Sigmoid colon (tissue), 6 donors: ENCODE measurements at regions not wholly inside any gene's neighbourhood (a gene's known extent, or its start where the extent isn't known, plus 50 kb on each side); places are given as distances from the start of the nearest gene placed in this dataset.
"Not testable (repeated sequence)": the region's sequence is repeated elsewhere in the genome, so short reads cannot be mapped to it uniquely, and the experiment has no call there.

Experiments used
- DNase-seq: peaks from one replicate; pipeline ENCODE4 v3.0.0-alpha.2; 2019
- H3K27ac ChIP-seq, 4 donors: fragments of 200-600 bp; sonication (generic); one replicate each; pipeline ENCODE4 v1.5.1; 2016 to 2019; ENCODE audit warnings: mild to moderate bottlenecking in 1 of 4
- H3K27me3 ChIP-seq, 3 donors: fragments of 200-600 bp; sonication (generic); one replicate each; pipeline ENCODE4 v1.5.1; 2019; ENCODE audit warnings: mild to moderate bottlenecking in 1 of 3
- H3K36me3 ChIP-seq, 4 donors: fragments of 200-600 bp; sonication (generic); one replicate each; pipeline ENCODE4 v1.5.1; 2016 to 2019
- H3K4me1 ChIP-seq, 4 donors: fragments of 200-600 bp; sonication (generic); one replicate each; pipeline ENCODE4 v1.5.1; 2017 to 2019
- H3K4me3 ChIP-seq, 4 donors: fragments of 200-600 bp; sonication (generic); one replicate each; pipeline ENCODE4 v1.5.1; 2017 to 2019; ENCODE audit warnings: mild to moderate bottlenecking in 2 of 4, moderate library complexity in 1 of 4
- H3K9me3 ChIP-seq, 4 donors: fragments of 200-600 bp in 3 of 4; sonication (generic) in 3 of 4; one replicate each; pipeline versions ENCODE4 v1.5.1 to v1.6.1; 2013 to 2019
- EP300 ChIP-seq, 4 donors: sonication (generic); formaldehyde crosslinking; IDR thresholded peaks; one replicate each; pipeline ENCODE4 v1.6.1; 2017; ENCODE audit warnings: antibody characterized with exemption in 4 of 4
- POLR2A ChIP-seq, 2 donors: fragments of 450-650 bp; IDR thresholded peaks; one replicate each; pipeline ENCODE4 v1.6.1; 2016; ENCODE audit warnings: antibody characterized with exemption in 2 of 2, mild to moderate bottlenecking in 2 of 2, moderate library complexity in 2 of 2
- POLR2AphosphoS5 ChIP-seq, 4 donors: sonication (generic); formaldehyde crosslinking; IDR thresholded peaks; one replicate each; pipeline ENCODE4 v1.6.1; 2017; ENCODE audit warnings: antibody characterized with exemption in 4 of 4
- WGBS, 2 donors: extraction: QIAGEN DNeasy Blood & Tissue Kit; methylation state at CpG; one replicate each; pipeline ENCODE4 v1.1.7; 2013; 5-methylcytosine and 5-hydroxymethylcytosine counted together
- intact Hi-C: fragments of 100-400 bp; cut with DNase I; formaldehyde crosslinking; loops from one replicate; pipeline ENCODE4 v1.15.1; 2023
- TF ChIP-seq, protein P1 (sequence below), 4 experiments: fragments of 450-650 bp in 3 of 4; fragments of 200-600 bp in 1 of 4; IDR thresholded peaks; one replicate each; pipeline ENCODE4 v1.5.1; 2016 to 2019; ENCODE audit warnings: antibody characterized with exemption in 4 of 4, mild to moderate bottlenecking in 3 of 4, moderate library complexity in 2 of 4
- donor health status: healthy with polysubstance abuse.
- donor health status: healthy.

DNA sequence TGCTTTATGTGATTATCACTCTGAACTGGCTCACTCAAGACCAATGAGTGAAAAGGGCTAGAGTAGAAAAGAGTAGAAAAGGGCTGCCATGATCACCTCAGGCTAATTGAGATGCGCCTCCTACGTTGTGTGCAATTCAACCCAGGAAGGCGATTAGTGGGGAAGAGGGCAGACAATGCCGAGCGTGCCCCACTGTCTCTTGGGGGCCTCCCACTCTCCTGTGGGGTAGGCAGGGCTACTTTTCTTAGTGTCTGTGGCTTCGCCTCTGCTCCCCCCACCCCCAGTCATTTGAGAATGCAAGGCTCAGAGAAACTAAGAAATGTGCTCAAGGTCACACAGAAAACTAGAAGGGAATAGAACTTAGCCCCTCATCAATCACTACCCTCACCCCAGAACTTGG is 57.7 kb upstream of the RASD2 start:
- no peak for DNase-seq
- H3K9me3 ChIP-seq, result no peaks in the 10 kb centered on the region
- 91 to 93% methylated on average over 6 of the region's 6 CpGs for WGBS, 2 donors
- H3K27me3 ChIP-seq, result no peaks in the 10 kb centered on the region
- no peak overlapping the region for H3K4me3 ChIP-seq
- TF ChIP-seq POLR2A (IDR thresholded peaks at IDR 0.05) (no peak), EP300 (IDR thresholded peaks at IDR 0.05) (no peak), POLR2AphosphoS5 (IDR thresholded peaks at IDR 0.05) (no peak)
- TF ChIP-seq, protein P1, sequence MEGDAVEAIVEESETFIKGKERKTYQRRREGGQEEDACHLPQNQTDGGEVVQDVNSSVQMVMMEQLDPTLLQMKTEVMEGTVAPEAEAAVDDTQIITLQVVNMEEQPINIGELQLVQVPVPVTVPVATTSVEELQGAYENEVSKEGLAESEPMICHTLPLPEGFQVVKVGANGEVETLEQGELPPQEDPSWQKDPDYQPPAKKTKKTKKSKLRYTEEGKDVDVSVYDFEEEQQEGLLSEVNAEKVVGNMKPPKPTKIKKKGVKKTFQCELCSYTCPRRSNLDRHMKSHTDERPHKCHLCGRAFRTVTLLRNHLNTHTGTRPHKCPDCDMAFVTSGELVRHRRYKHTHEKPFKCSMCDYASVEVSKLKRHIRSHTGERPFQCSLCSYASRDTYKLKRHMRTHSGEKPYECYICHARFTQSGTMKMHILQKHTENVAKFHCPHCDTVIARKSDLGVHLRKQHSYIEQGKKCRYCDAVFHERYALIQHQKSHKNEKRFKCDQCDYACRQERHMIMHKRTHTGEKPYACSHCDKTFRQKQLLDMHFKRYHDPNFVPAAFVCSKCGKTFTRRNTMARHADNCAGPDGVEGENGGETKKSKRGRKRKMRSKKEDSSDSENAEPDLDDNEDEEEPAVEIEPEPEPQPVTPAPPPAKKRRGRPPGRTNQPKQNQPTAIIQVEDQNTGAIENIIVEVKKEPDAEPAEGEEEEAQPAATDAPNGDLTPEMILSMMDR (IDR thresholded peaks at IDR 0.05), result no peak
- no peak overlapping the region for H3K27ac ChIP-seq
- peaks cover 5 to 49% (median 42%) of the 10 kb centered on the region in 4 donors for H3K4me1 ChIP-seq
- intact Hi-C loops, result loop anchor here (5.0 kb wide), 1 partner anchor 99 kb away; no protein-coding TSS in a partner anchor
- H3K36me3 ChIP-seq, result no peaks in the 10 kb centered on the region

DNA sequence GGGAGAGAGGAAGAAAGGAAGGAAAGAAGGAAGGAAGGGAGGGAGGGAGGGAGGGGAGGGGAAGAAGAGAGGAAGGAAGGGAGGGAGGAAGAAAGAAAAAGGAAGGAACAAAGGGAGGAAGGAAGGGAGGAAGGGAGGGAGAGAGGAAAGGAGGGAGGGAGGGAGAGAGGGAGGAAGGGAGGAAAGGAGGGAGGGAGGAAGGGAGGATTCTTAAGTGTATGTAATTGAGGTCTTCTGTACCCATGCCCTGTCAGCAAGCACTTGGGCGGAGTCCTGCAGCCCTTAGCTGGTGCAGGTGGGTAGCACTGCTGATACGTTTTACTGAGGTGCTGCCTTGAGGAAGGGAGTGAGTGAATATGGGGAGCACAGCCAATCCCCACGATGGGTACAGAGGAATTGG is 56.9 kb upstream of the RASD2 start:
- 45 to 69% methylated on average over 3 of the region's 3 CpGs for WGBS, 2 donors
- intact Hi-C loops, result loop anchor here (5.0 kb wide), 1 partner anchor 99 kb away; no protein-coding TSS in a partner anchor
- H3K27ac ChIP-seq, result no peak overlapping the region
- H3K9me3 ChIP-seq, result no peaks in the 10 kb centered on the region
- no peaks in the 10 kb centered on the region for H3K36me3 ChIP-seq
- TF ChIP-seq EP300 (IDR thresholded peaks at IDR 0.05), result no peak
- TF ChIP-seq, protein P1 (IDR thresholded peaks at IDR 0.05), result no peak
- TF ChIP-seq POLR2AphosphoS5 (IDR thresholded peaks at IDR 0.05), result no peak
- TF ChIP-seq POLR2A (IDR thresholded peaks at IDR 0.05), result no peak
- DNase-seq, result no peak
- no peak overlapping the region for H3K4me3 ChIP-seq
- H3K4me1 ChIP-seq, result peaks cover 5 to 42% (median 34%) of the 10 kb centered on the region in 4 donors
- H3K27me3 ChIP-seq, result no peaks in the 10 kb centered on the region

DNA sequence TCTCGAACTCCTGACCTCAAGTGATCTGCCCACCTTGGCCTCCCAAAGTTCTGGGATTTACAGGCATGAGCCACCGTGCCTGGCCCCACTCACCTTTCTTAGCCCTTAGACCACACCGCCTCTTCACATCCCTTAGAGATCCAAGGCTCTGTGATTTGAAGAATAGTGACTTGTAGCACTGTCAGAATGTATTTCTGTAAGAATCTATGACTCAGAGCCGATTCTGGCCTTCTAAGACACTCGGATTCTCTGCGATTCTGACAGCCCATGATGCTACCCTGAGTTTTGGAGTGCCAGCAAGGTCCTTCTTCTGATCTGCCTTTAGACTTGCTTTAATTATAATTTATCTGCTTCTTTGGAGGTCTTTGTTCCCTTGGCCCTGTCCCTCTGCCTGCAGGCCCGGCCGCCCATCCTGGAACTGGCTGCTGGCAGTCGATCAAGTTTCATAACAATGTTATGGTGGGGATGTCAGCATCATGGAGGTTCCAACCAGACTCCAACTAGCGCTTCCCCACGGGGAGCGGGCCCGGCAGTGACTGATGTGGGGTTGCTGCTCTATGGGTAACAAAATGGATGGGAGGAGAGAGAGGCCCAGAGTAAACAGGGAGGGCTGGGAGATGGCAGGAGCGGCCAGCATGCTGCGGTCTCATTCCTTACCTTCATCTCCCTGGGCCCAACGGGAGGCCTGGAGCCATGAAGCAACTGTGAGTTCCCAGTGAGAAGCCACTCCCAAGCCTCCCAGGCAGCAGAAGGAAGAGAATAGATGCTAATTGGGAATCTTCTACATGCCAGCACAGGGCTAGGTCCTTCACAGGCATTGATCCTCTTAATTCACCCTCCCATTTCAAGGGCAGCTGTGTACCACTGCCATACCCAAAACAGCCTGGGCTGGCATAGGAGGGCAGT is 55.7 kb upstream of the RASD2 start:
- Histone ChIP-seq H3K4me1 (peaks cover 5 to 30% (median 23%) of the 10 kb centered on the region in 4 donors), H3K4me3 (no peak overlapping the region), H3K27ac (peak overlapping the region in 2 of 4 donors; percentile 19 to 32), H3K36me3 (no peaks in the 10 kb centered on the region), H3K9me3 (no peaks in the 10 kb centered on the region), H3K27me3 (no peaks in the 10 kb centered on the region)
- 85 to 90% methylated on average over 16 of the region's 16 CpGs for WGBS, 2 donors
- DNase-seq, result no peak
- TF ChIP-seq POLR2A (IDR thresholded peaks at IDR 0.05) (no peak), POLR2AphosphoS5 (IDR thresholded peaks at IDR 0.05) (peak in 1 of 4 donors; percentile 17), EP300 (IDR thresholded peaks at IDR 0.05) (no peak)
- intact Hi-C loops, result loop anchor here (5.0 kb wide), 1 partner anchor 97 kb away; no protein-coding TSS in a partner anchor

DNA sequence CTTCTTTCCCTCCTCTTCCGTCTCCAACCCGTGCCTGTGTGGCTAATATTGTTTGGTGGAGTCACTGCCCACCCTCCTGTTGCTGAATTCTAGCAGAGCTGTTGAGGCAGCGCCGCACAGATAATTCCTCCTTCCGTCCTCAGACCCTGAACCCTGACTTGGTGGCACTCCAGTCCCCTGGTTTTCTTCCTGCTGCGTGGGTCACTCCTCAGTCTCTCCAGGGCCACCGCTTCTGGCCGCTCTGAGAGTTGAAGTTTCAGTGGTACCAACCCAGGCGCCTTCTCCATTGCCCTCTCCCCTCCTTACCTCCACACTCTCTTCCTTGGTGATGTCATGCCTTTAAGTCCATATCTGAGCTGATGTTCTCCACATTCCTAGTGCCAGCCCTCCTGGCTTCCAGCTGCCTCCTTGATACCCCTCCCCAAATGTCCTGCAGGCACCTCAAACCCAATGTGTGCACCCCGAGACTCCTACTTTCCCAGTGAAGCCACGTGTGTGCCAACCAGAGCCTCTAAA is 54.5 kb upstream of the RASD2 start:
- intact Hi-C loops, result no loop called here
- no peaks in the 10 kb centered on the region for H3K9me3 ChIP-seq
- H3K4me3 ChIP-seq, result no peak overlapping the region
- H3K27me3 ChIP-seq, result no peaks in the 10 kb centered on the region
- no peaks in the 10 kb centered on the region for H3K36me3 ChIP-seq
- WGBS, 2 donors, result 89 to 93% methylated on average over 11 of the region's 11 CpGs
- no peak for DNase-seq
- H3K4me1 ChIP-seq, result peaks cover 0 to 17% (median 10%) of the 10 kb centered on the region in 4 donors
- H3K27ac ChIP-seq, result no peak overlapping the region
- TF ChIP-seq POLR2AphosphoS5 (IDR thresholded peaks at IDR 0.05) (no peak), EP300 (IDR thresholded peaks at IDR 0.05) (no peak), POLR2A (IDR thresholded peaks at IDR 0.05) (no peak)
- TF ChIP-seq, protein P1 (IDR thresholded peaks at IDR 0.05), result no peak

DNA sequence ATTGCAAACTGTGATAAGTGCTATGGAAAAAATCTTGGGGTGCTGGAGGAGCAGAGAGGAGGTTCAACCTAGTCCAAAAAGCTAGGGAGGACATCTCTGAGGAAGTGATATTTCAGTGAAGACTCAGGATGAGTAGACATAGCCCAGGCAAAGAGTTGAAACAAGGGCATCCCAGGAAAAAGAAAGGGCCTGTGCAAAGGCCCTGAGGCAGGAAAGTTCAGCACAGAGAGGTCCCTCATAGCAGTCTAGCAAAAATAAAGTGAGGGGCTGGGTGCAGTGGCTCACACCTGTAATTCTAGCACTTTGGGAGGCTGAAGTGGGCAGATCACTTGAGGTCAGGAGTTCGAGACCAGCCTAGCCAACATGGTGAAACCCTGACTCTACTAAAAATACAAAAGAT is 53.0 kb upstream of the RASD2 start:
- H3K27me3 ChIP-seq, H3K4me1 ChIP-seq, H3K4me3 ChIP-seq, H3K36me3 ChIP-seq, H3K9me3 ChIP-seq, intact Hi-C loops, H3K27ac ChIP-seq: not testable (repeated sequence)
- DNase-seq, result peak; percentile 29
- 86 to 98% methylated on average over 1 of the region's 1 CpG for WGBS, 2 donors
